Endothelial cell of umbilical vein (primary cell): ENCODE measurements at regions not wholly inside any gene's neighbourhood (a gene's known extent, or its start where the extent isn't known, plus 50 kb on each side); places are given as distances from the start of the nearest gene placed in this dataset.

Experiments
- BruUV-seq: library from RNA; stranded (reverse); fragments of 400-500 nt; replicated peaks from 2 replicates; lab custom pipeline; 2021; lab: Mats Ljungman, UMichigan
- CTCF ChIA-PET: fragments of 300-600, 350-600 bp; sonication (Branson Sonifier 250); formaldehyde crosslinking; loops from one replicate; lab custom pipeline; 2021; ENCODE audit warnings: antibody characterized with exemption, inconsistent platforms; lab: Charles Lee
- POLR2A ChIA-PET: fragments of 300-600, 350-600 bp; sonication (Branson Sonifier 250); formaldehyde crosslinking; loops from one replicate; lab custom pipeline; 2021; ENCODE audit warnings: antibody characterized with exemption, inconsistent platforms; lab: Charles Lee
- DNase-seq: peaks from one replicate; pipeline ENCODE4 v3.0.0-alpha.2; 2011; ENCODE audit warnings: low read depth, low spot score
- FAIRE-seq: peaks from 2 replicates; lab custom pipeline; 2011; peaks lifted over from hg19 to GRCh38; lab: Jason Lieb, UNC
- H2AFZ ChIP-seq: 2 replicates; pipeline ENCODE4 v1.6.0; 2012; ENCODE audit warnings: low read depth, low read length, control low read depth, inconsistent platforms
- H3K27ac ChIP-seq: 2 replicates; pipeline ENCODE4 v1.5.1; 2011; ENCODE audit warnings: low read depth, mild to moderate bottlenecking, control low read depth, low read length, moderate library complexity; ENCODE audit not compliant: insufficient read depth
- H3K27me3 ChIP-seq, 2 experiments: 2 replicates each; pipeline versions ENCODE4 v1.6.0 to v1.6.1; 2011; ENCODE audit warnings: low read length in 2 of 2, mixed read lengths in 1 of 2; ENCODE audit not compliant: control insufficient read depth in 2 of 2, insufficient read depth in 2 of 2
- H3K36me3 ChIP-seq, 2 experiments: 2 replicates in 1 of 2; 3 replicates in 1 of 2; pipeline ENCODE4 v1.5.1; 2011; ENCODE audit warnings: low read length in 2 of 2, mild to moderate bottlenecking in 1 of 2, moderate library complexity in 1 of 2; ENCODE audit not compliant: control insufficient read depth in 2 of 2, insufficient read depth in 2 of 2; ENCODE audit errors: extremely low read depth in 1 of 2
- H3K4me1 ChIP-seq: 3 replicates; pipeline ENCODE4 v1.5.1; 2011; ENCODE audit warnings: mild to moderate bottlenecking, low read length; ENCODE audit not compliant: control insufficient read depth, insufficient read depth; ENCODE audit errors: extremely low read depth
- H3K4me2 ChIP-seq: 2 replicates; pipeline ENCODE4 v1.6.1; 2011; ENCODE audit warnings: low read length, control low read depth, mixed read lengths; ENCODE audit not compliant: insufficient read depth
- H3K4me3 ChIP-seq, 3 experiments: fragments of 200-600 bp in 1 of 3; sonication (generic), shearing (Covaris generic) in 1 of 3; replicated peaks in 1 of 3; 2 replicates each; pipeline ENCODE4 v1.5.1; 2011 to 2016; ENCODE audit warnings: control low read depth in 3 of 3, low read length in 3 of 3, mild to moderate bottlenecking in 2 of 3, inconsistent platforms in 1 of 3, low read depth in 1 of 3, moderate library complexity in 1 of 3; ENCODE audit not compliant: insufficient read depth in 1 of 3
- H3K79me2 ChIP-seq: 2 replicates; pipeline ENCODE4 v1.6.0; 2012; ENCODE audit warnings: low read length, inconsistent platforms; ENCODE audit not compliant: control insufficient read depth, insufficient read depth
- H3K9ac ChIP-seq: replicated peaks from 2 replicates; pipeline ENCODE3; 2011; ENCODE audit warnings: low read length, control low read depth; ENCODE audit not compliant: insufficient read depth; ENCODE audit errors: extremely low read depth
- H3K9me1 ChIP-seq: replicated peaks from 3 replicates; pipeline ENCODE4 v1.6.0; 2011; ENCODE audit warnings: mild to moderate bottlenecking, low read length; ENCODE audit not compliant: control insufficient read depth, insufficient read depth; ENCODE audit errors: extremely low read depth
- H3K9me3 ChIP-seq: replicated peaks from 2 replicates; pipeline ENCODE4 v1.5.1; 2012; ENCODE audit warnings: low read length, inconsistent platforms; ENCODE audit not compliant: control insufficient read depth, insufficient read depth
- H4K20me1 ChIP-seq: replicated peaks from 2 replicates; pipeline ENCODE3; 2011; ENCODE audit warnings: mild to moderate bottlenecking, low read length; ENCODE audit not compliant: control insufficient read depth, insufficient read depth; ENCODE audit errors: extremely low read depth
- CTCF ChIP-seq, 2 donors: IDR thresholded peaks; 1 replicate in 1 of 2; 2 replicates in 1 of 2; pipeline ENCODE4 v1.5.1; 2011; ENCODE audit warnings: low read length in 2 of 2, mild to moderate bottlenecking in 2 of 2, moderate library complexity in 2 of 2, control low read depth in 1 of 2, inconsistent platforms in 1 of 2, low read depth in 1 of 2; ENCODE audit not compliant: insufficient read depth in 1 of 2; ENCODE audit errors: extremely low read depth in 1 of 2
- EZH2 ChIP-seq: IDR thresholded peaks from 2 replicates; pipeline ENCODE4 v1.6.1; 2012; ENCODE audit warnings: borderline replicate concordance, low read depth, mild to moderate bottlenecking, moderate library complexity, low read length, inconsistent platforms; ENCODE audit not compliant: severe bottlenecking
- FOS ChIP-seq: IDR thresholded peaks from 2 replicates; pipeline ENCODE4 v1.6.1; 2011; ENCODE audit warnings: mild to moderate bottlenecking, low read length, moderate library complexity, borderline replicate concordance; ENCODE audit not compliant: insufficient read depth
- GATA2 ChIP-seq: IDR thresholded peaks from 2 replicates; pipeline ENCODE4 v1.7.0; 2011; ENCODE audit warnings: low read depth, mild to moderate bottlenecking, moderate library complexity, mixed read lengths, low read length; ENCODE audit not compliant: insufficient read length, insufficient read depth
- JUN ChIP-seq: IDR thresholded peaks from 2 replicates; pipeline ENCODE4 v1.6.1; 2011; ENCODE audit warnings: borderline replicate concordance, low read depth; ENCODE audit not compliant: insufficient read length, insufficient read depth
- MAX ChIP-seq: IDR thresholded peaks from 2 replicates; pipeline ENCODE4 v1.6.1; 2011; ENCODE audit not compliant: insufficient read depth, insufficient read length
- MYC ChIP-seq: IDR thresholded peaks from one replicate; pipeline ENCODE4 v1.6.1; 2011; ENCODE audit warnings: mild to moderate bottlenecking, low read depth, low read length
- POLR2A ChIP-seq: IDR thresholded peaks from 2 replicates; pipeline ENCODE4 v1.6.1; 2012; ENCODE audit warnings: low read depth, mild to moderate bottlenecking, control low read depth, low read length
- POLR2AphosphoS5 ChIP-seq: IDR thresholded peaks from 2 replicates; pipeline ENCODE4 v1.6.1; 2012; ENCODE audit warnings: low read depth, mild to moderate bottlenecking, control low read depth, low read length, moderate library complexity; ENCODE audit not compliant: insufficient read depth
- dilution Hi-C: fragments of 300-500 bp; cut with MboI; formaldehyde crosslinking; loops from one replicate; pipeline ENCODE4 v1.15.0; 2019; ENCODE audit warnings: low sequenced_read_pairs; ENCODE audit not compliant: extremely low pct_ligation_motif_present
- intact Hi-C: fragments of 100-400 bp; cut with micrococcal nuclease; formaldehyde crosslinking; loops from one replicate; pipeline ENCODE4 v1.10.0; 2022

DNA sequence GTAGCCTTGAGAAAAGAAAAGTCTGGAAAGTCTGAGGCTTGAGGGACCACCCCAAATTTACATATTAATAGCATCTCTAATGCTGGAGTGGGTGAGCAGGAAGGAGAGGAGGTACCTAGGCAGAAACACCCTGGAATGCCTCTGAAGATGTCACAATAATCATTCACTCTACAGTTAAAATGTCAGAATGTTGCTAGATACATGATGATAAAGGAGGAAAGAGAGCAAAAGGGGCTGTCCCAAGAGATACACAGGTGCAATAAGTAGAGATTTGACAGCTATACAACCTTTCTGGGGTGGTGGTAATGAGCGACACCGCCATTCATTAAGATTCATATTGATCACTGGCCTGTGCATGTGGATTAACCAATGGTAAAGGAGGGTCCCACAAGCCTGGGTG, 540.5 kb upstream of the FBXO33 start:
- Histone ChIP-seq H4K20me1 (no peaks in the 10 kb centered on the region), H3K9ac (no peak overlapping the region), H3K9me1 (no peaks in the 10 kb centered on the region), H2AFZ (no peak overlapping the region), H3K79me2 (no peaks in the 10 kb centered on the region), H3K4me1 (no peaks in the 10 kb centered on the region), H3K27ac (no peak overlapping the region), H3K27me3 (no peaks in the 10 kb centered on the region), H3K4me2 (no peak overlapping the region), H3K9me3 (peaks cover 2% of the 10 kb centered on the region), H3K4me3 (no peak overlapping the region), H3K36me3 (no peaks in the 10 kb centered on the region)
- DNase-seq = no peak
- intact Hi-C loops = no loop called here
- ChIA-PET POLR2A (no interaction called here), CTCF (no interaction called here)
- dilution Hi-C loops = no loop called here
- no TSS peak for BruUV-seq
- no peak for FAIRE-seq
- TF ChIP-seq MYC = no peak
- no peak for TF ChIP-seq FOS
- TF ChIP-seq JUN = no peak
- TF ChIP-seq GATA2 = no peak
- TF ChIP-seq EZH2 = no peak
- no peak for TF ChIP-seq MAX
- TF ChIP-seq CTCF (IDR thresholded peaks at IDR 0.05; ENCODE audit: extremely low read depth in 1 of 2, insufficient read depth in 1 of 2, low read depth in 1 of 2, low read length in 2 of 2) = no peak
- no peak for TF ChIP-seq POLR2A
- TF ChIP-seq POLR2AphosphoS5 = no peak
